Suprapubic skin (tissue), 3 donors: ENCODE measurements at regions not wholly inside any gene's neighbourhood (a gene's known extent, or its start where the extent isn't known, plus 50 kb on each side); places are given as distances from the start of the nearest gene placed in this dataset.

ENCODE experiments used
- EP300 ChIP-seq: sonication (generic); formaldehyde crosslinking; IDR thresholded peaks from one replicate; pipeline ENCODE4 v1.6.1; 2017; ENCODE audit warnings: antibody characterized with exemption
- POLR2A ChIP-seq, 2 donors: fragments of 450-650 bp; IDR thresholded peaks; one replicate each; pipeline ENCODE4 v1.6.1; 2017; ENCODE audit warnings: antibody characterized with exemption in 2 of 2, mild to moderate bottlenecking in 2 of 2, moderate library complexity in 2 of 2
- TF ChIP-seq, protein P1 (sequence below), 2 donors: fragments of 200-600 bp in 1 of 2; fragments of 450-650 bp in 1 of 2; sonication (generic) in 1 of 2; IDR thresholded peaks; one replicate each; pipeline ENCODE4 v1.5.1; 2016 to 2019; ENCODE audit warnings: antibody characterized with exemption in 2 of 2, mild to moderate bottlenecking in 1 of 2, moderate library complexity in 1 of 2

DNA sequence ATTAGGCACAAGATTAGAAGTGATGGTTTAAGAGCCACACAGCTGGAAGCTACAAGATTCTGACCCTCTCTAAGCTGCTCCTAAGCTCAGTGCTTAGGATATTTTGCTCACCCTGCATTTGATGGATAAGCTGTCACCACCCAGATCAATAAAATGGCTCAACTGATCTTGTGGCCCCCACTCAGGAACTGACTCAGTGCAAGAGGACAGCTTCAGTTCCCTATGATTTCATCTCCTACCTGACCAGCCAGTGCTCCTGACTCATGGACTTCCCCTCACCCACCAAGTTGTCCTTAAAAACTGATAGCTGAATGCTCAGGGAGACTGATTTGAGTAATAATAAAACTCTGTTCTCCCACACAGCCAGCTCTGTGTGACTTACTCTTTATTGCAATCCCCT, 833.8 kb downstream of the GRID1 start:
- TF ChIP-seq, protein P1, sequence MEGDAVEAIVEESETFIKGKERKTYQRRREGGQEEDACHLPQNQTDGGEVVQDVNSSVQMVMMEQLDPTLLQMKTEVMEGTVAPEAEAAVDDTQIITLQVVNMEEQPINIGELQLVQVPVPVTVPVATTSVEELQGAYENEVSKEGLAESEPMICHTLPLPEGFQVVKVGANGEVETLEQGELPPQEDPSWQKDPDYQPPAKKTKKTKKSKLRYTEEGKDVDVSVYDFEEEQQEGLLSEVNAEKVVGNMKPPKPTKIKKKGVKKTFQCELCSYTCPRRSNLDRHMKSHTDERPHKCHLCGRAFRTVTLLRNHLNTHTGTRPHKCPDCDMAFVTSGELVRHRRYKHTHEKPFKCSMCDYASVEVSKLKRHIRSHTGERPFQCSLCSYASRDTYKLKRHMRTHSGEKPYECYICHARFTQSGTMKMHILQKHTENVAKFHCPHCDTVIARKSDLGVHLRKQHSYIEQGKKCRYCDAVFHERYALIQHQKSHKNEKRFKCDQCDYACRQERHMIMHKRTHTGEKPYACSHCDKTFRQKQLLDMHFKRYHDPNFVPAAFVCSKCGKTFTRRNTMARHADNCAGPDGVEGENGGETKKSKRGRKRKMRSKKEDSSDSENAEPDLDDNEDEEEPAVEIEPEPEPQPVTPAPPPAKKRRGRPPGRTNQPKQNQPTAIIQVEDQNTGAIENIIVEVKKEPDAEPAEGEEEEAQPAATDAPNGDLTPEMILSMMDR (IDR thresholded peaks at IDR 0.05): no peak
- TF ChIP-seq EP300 (no peak), POLR2A (IDR thresholded peaks at IDR 0.05) (no peak)
